Gastrocnemius medialis (tissue), 4 donors: ENCODE measurements at regions not wholly inside any gene's neighbourhood (a gene's known extent, or its start where the extent isn't known, plus 50 kb on each side); places are given as distances from the start of the nearest gene placed in this dataset.

ENCODE experiments used
- POLR2A ChIP-seq, 2 donors: fragments of 450-650 bp; IDR thresholded peaks; one replicate each; pipeline ENCODE4 v1.6.1; 2017; ENCODE audit warnings: antibody characterized with exemption in 2 of 2, mild to moderate bottlenecking in 2 of 2, moderate library complexity in 2 of 2
- TF ChIP-seq, protein P1 (sequence below), 5 experiments: fragments of 450-650 bp in 3 of 5; fragments of 200-600 bp in 2 of 5; sonication (generic) in 2 of 5; IDR thresholded peaks in 4 of 5; conservative IDR thresholded peaks in 1 of 5; 1 replicate in 4 of 5; 2 replicates in 1 of 5; pipeline ENCODE4 v1.5.1; 2016 to 2019; ENCODE audit warnings: antibody characterized with exemption in 5 of 5, mild to moderate bottlenecking in 3 of 5, moderate library complexity in 3 of 5

GRCh38 chr7:81822811-81823210 lies 53.0 kb upstream of the HGF start:
- TF ChIP-seq, protein P1, sequence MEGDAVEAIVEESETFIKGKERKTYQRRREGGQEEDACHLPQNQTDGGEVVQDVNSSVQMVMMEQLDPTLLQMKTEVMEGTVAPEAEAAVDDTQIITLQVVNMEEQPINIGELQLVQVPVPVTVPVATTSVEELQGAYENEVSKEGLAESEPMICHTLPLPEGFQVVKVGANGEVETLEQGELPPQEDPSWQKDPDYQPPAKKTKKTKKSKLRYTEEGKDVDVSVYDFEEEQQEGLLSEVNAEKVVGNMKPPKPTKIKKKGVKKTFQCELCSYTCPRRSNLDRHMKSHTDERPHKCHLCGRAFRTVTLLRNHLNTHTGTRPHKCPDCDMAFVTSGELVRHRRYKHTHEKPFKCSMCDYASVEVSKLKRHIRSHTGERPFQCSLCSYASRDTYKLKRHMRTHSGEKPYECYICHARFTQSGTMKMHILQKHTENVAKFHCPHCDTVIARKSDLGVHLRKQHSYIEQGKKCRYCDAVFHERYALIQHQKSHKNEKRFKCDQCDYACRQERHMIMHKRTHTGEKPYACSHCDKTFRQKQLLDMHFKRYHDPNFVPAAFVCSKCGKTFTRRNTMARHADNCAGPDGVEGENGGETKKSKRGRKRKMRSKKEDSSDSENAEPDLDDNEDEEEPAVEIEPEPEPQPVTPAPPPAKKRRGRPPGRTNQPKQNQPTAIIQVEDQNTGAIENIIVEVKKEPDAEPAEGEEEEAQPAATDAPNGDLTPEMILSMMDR (IDR thresholded peaks at IDR 0.05 in 4 of 5, conservative IDR thresholded peaks at IDR 0.05 in 1 of 5): no peak
- TF ChIP-seq POLR2A (IDR thresholded peaks at IDR 0.05): no peak
